Right forelimb (tissue), 1 donor: ENCODE measurements at regions not wholly inside any gene's neighbourhood (a gene's known extent, or its start where the extent isn't known, plus 50 kb on each side); places are given as distances from the start of the nearest gene placed in this dataset.

Experiments
- DNase-seq: peaks from one replicate; pipeline ENCODE4 v3.0.0-alpha.2; 2018

GRCh38 chr14:58697930-58698642 lies 60.3 kb downstream of the DACT1 start:
- DNase-seq: no peak

- DNase-seq: no peak
Observed at GRCh38 chr14:58699681-58700205, 62.0 kb downstream of the DACT1 start.

- no peak for DNase-seq
Observed at GRCh38 chr14:58701156-58701555, 63.4 kb downstream of the DACT1 start.

- no peak for DNase-seq
Observed at GRCh38 chr14:58701604-58702003, 63.8 kb downstream of the DACT1 start.

GRCh38 chr14:58702441-58703160 lies 64.8 kb downstream of the DACT1 start:
- no peak for DNase-seq

GRCh38 chr14:58703161-58703506 lies 65.4 kb downstream of the DACT1 start:
- no peak for DNase-seq

- no peak for DNase-seq
Observed at GRCh38 chr14:58705066-58705465, 67.3 kb downstream of the DACT1 start.

- no peak for DNase-seq
Observed at GRCh38 chr14:58707949-58708348, 70.2 kb downstream of the DACT1 start.

GRCh38 chr14:58709949-58710348 lies 72.2 kb downstream of the DACT1 start:
- DNase-seq: no peak

GRCh38 chr14:58711382-58711781 lies 73.6 kb downstream of the DACT1 start:
- no peak for DNase-seq

GRCh38 chr14:58712357-58712756 lies 74.6 kb downstream of the DACT1 start:
- DNase-seq: no peak

GRCh38 chr14:58713677-58714076 lies 75.9 kb downstream of the DACT1 start:
- DNase-seq: no peak

GRCh38 chr14:58716706-58717105 lies 78.9 kb downstream of the DACT1 start:
- no peak for DNase-seq

GRCh38 chr14:58717211-58717610 lies 79.4 kb downstream of the DACT1 start:
- no peak for DNase-seq

- no peak for DNase-seq
Observed at GRCh38 chr14:58717813-58718212, 80.1 kb downstream of the DACT1 start.

GRCh38 chr14:58718226-58719205 lies 80.8 kb downstream of the DACT1 start:
- no peak for DNase-seq

- DNase-seq: no peak
Observed at GRCh38 chr14:58721723-58722122, 84.0 kb downstream of the DACT1 start.

GRCh38 chr14:58722441-58722840 lies 84.7 kb downstream of the DACT1 start:
- no peak for DNase-seq

GRCh38 chr14:58724206-58724605 lies 86.4 kb downstream of the DACT1 start:
- DNase-seq: no peak

- no peak for DNase-seq
Observed at GRCh38 chr14:58724702-58725101, 86.9 kb downstream of the DACT1 start.

GRCh38 chr14:58725226-58725625 lies 87.5 kb downstream of the DACT1 start:
- no peak for DNase-seq

- DNase-seq: no peak
Observed at GRCh38 chr14:58725871-58726270, 88.1 kb downstream of the DACT1 start.

- no peak for DNase-seq
Observed at GRCh38 chr14:58730792-58731464, 93.2 kb downstream of the DACT1 start.
